ENCODE measurements at regions not wholly inside any gene's neighbourhood (a gene's known extent, or its start where the extent isn't known, plus 50 kb on each side); places are given as distances from the start of the nearest gene placed in this dataset.

- no peak for DNase-seq
- Histone ChIP-seq H3K27ac (ENCODE audit: low read depth in 1 of 2, low read length in 2 of 2) (no peak overlapping the region), H3K36me3 (replicated peaks in 1 of 2; ENCODE audit: control insufficient read depth in 1 of 2, insufficient read depth in 2 of 2, low read length in 2 of 2) (no peaks in the 10 kb centered on the region), H2AFZ (ENCODE audit: insufficient read depth, low read depth, low read length, poor library complexity, severe bottlenecking) (no peak overlapping the region), H3K4me1 (ENCODE audit: control insufficient read depth in 1 of 2, insufficient read depth in 2 of 2, low read length in 2 of 2) (peaks cover 0 to 4% of the 10 kb centered on the region in 2 donors), H3K4me3 (replicated peaks in 1 of 3; ENCODE audit: low read depth in 2 of 3, low read length in 3 of 3) (no peak overlapping the region), H3K9ac (ENCODE audit: insufficient read depth, low read length, poor library complexity, severe bottlenecking) (no peak overlapping the region), H3K79me2 (ENCODE audit: insufficient read depth, low read length) (no peaks in the 10 kb centered on the region), H4K20me1 (ENCODE audit: insufficient read depth, low read length) (no peaks in the 10 kb centered on the region), H3K27me3 (ENCODE audit: control insufficient read depth in 2 of 2, insufficient read depth in 2 of 2, low read length in 2 of 2) (no peaks in the 10 kb centered on the region), H3K4me2 (replicated peaks; ENCODE audit: extremely low read depth, low read length, poor library complexity, severe bottlenecking) (no peak overlapping the region), H3K9me3 (replicated peaks in 1 of 2; ENCODE audit: control insufficient read depth in 1 of 2, insufficient read depth in 1 of 2, low read length in 2 of 2) (no peaks in the 10 kb centered on the region)
- peaks cover 0 to 8% (median 0%) of the 10 kb centered on the region in 7 donors for H3K9me3 Mint-ChIP-seq
- H3K36me3 Mint-ChIP-seq = no peaks in the 10 kb centered on the region
- H3K4me3 Mint-ChIP-seq = no peak overlapping the region
- peak overlapping the region in 1 of 7 donors; percentile 36 for H3K27ac Mint-ChIP-seq
- intact Hi-C loops (cut with micrococcal nuclease) = no loop called here
- H3K27me3 Mint-ChIP-seq (ENCODE audit: low read depth in 3 of 3) = peaks cover 0 to 3% (median 3%) of the 10 kb centered on the region in 3 donors
- no peak for TF ChIP-seq CTCF (IDR thresholded peaks at IDR 0.05)
- H3K4me1 Mint-ChIP-seq = peaks cover 9% of the 10 kb centered on the region
These were observed 139.2 kb upstream of the ROPN1 start for GRCh38 chr3:124131158-124131557.

GRCh38 chr3:124131580-124131979, 139.7 kb upstream of the ROPN1 start:
- intact Hi-C loops (cut with micrococcal nuclease) = no loop called here
- peak overlapping the region in 5 of 7 donors; percentile 11 to 61 (median 27) for H3K27ac Mint-ChIP-seq
- H3K36me3 ChIP-seq (replicated peaks in 1 of 2; ENCODE audit: control insufficient read depth in 1 of 2, insufficient read depth in 2 of 2, low read length in 2 of 2) = no peaks in the 10 kb centered on the region
- no peak overlapping the region for H3K4me3 ChIP-seq (replicated peaks in 1 of 3; ENCODE audit: low read depth in 2 of 3, low read length in 3 of 3)
- TF ChIP-seq CTCF (IDR thresholded peaks at IDR 0.05) = no peak
- peaks cover 9% of the 10 kb centered on the region for H3K4me1 Mint-ChIP-seq
- peaks cover 0 to 4% (median 3%) of the 10 kb centered on the region in 3 donors for H3K27me3 Mint-ChIP-seq (ENCODE audit: low read depth in 3 of 3)
- no peak overlapping the region for H3K9ac ChIP-seq (ENCODE audit: insufficient read depth, low read length, poor library complexity, severe bottlenecking)
- no peaks in the 10 kb centered on the region for H3K36me3 Mint-ChIP-seq
- H2AFZ ChIP-seq (ENCODE audit: insufficient read depth, low read depth, low read length, poor library complexity, severe bottlenecking) = no peak overlapping the region
- no peak overlapping the region for H3K27ac ChIP-seq (ENCODE audit: low read depth in 1 of 2, low read length in 2 of 2)
- no peak overlapping the region for H3K4me3 Mint-ChIP-seq
- H3K27me3 ChIP-seq (ENCODE audit: control insufficient read depth in 2 of 2, insufficient read depth in 2 of 2, low read length in 2 of 2) = no peaks in the 10 kb centered on the region
- DNase-seq = peak; percentile 19 to 55 (median 20)
- WGBS (ENCODE audit: insufficient coverage) = 100% methylated on average over 1 of the region's 2 CpGs
- no peak overlapping the region for H3K4me2 ChIP-seq (replicated peaks; ENCODE audit: extremely low read depth, low read length, poor library complexity, severe bottlenecking)
- H3K9me3 ChIP-seq (replicated peaks in 1 of 2; ENCODE audit: control insufficient read depth in 1 of 2, insufficient read depth in 1 of 2, low read length in 2 of 2) = no peaks in the 10 kb centered on the region
- no peaks in the 10 kb centered on the region for H3K79me2 ChIP-seq (ENCODE audit: insufficient read depth, low read length)
- H4K20me1 ChIP-seq (ENCODE audit: insufficient read depth, low read length) = no peaks in the 10 kb centered on the region
- H3K9me3 Mint-ChIP-seq = peaks cover 0 to 8% (median 0%) of the 10 kb centered on the region in 7 donors
- H3K4me1 ChIP-seq (ENCODE audit: control insufficient read depth in 1 of 2, insufficient read depth in 2 of 2, low read length in 2 of 2) = peaks cover 0 to 4% of the 10 kb centered on the region in 2 donors

All from CD14-positive monocyte (primary cell).